Loucy (cell line): ENCODE measurements at regions not wholly inside any gene's neighbourhood (a gene's known extent, or its start where the extent isn't known, plus 50 kb on each side); places are given as distances from the start of the nearest gene placed in this dataset.

Experiments used
- H2AFZ ChIP-seq: fragments of 200-600 bp; sonication (generic); 2 replicates; pipeline ENCODE4 v1.6.0; 2016; ENCODE audit warnings: antibody characterized with exemption, mild to moderate bottlenecking, low read length, moderate library complexity
- H3F3A ChIP-seq: fragments of 200-600 bp; 2 replicates; pipeline ENCODE4 v1.6.0; 2016; ENCODE audit warnings: antibody characterized with exemption, low read depth, mild to moderate bottlenecking
- H3K27me3 ChIP-seq: fragments of 200-600 bp; sonication (generic); 2 replicates; pipeline ENCODE4 v1.6.1; 2014; ENCODE audit warnings: low read length, mild to moderate bottlenecking; ENCODE audit not compliant: insufficient read depth, poor library complexity, severe bottlenecking
- H3K36me3 ChIP-seq: fragments of 200-600 bp; sonication (generic); 2 replicates; pipeline ENCODE4 v1.6.1; 2016; ENCODE audit warnings: low read length; ENCODE audit not compliant: insufficient read depth
- H3K4me1 ChIP-seq: fragments of 200-600 bp; sonication (generic); 2 replicates; pipeline ENCODE4 v1.5.1; 2014; ENCODE audit warnings: low read length, mild to moderate bottlenecking; ENCODE audit not compliant: insufficient read depth, poor library complexity, severe bottlenecking
- H3K4me2 ChIP-seq: fragments of 200-600 bp; sonication (generic); 2 replicates; pipeline ENCODE4 v1.6.0; 2014; ENCODE audit warnings: antibody characterized with exemption, low read length, low read depth, mild to moderate bottlenecking; ENCODE audit not compliant: poor library complexity, severe bottlenecking
- H3K4me3 ChIP-seq: fragments of 200-600 bp; sonication (generic); 2 replicates; pipeline ENCODE4 v1.5.1; 2014; ENCODE audit warnings: low read length, mild to moderate bottlenecking, mixed read lengths; ENCODE audit not compliant: poor library complexity, severe bottlenecking
- H3K79me2 ChIP-seq: fragments of 200-600 bp; sonication (generic); 2 replicates; pipeline ENCODE4 v1.6.1; 2014; ENCODE audit warnings: low read length; ENCODE audit not compliant: insufficient read depth
- H3K9ac ChIP-seq: fragments of 200-600 bp; sonication (generic); 2 replicates; pipeline ENCODE4 v1.6.0; 2014; ENCODE audit warnings: mild to moderate bottlenecking, low read depth, low read length, moderate library complexity; ENCODE audit not compliant: poor library complexity, severe bottlenecking
- H3K9me2 ChIP-seq: fragments of 200-600 bp; sonication (generic); replicated peaks from 2 replicates; pipeline ENCODE4 v1.6.1; 2016; ENCODE audit warnings: low read depth, low read length, mixed read lengths
- H3K9me3 ChIP-seq: fragments of 200-600 bp; sonication (generic); 2 replicates; pipeline ENCODE4 v1.6.1; 2014; ENCODE audit warnings: mild to moderate bottlenecking, antibody characterized with exemption, low read length, low read depth; ENCODE audit not compliant: insufficient read depth
- H4K20me1 ChIP-seq: fragments of 200-600 bp; sonication (generic); 2 replicates; pipeline ENCODE4 v1.6.0; 2014; ENCODE audit warnings: antibody characterized with exemption, low read length, mild to moderate bottlenecking; ENCODE audit not compliant: insufficient read depth, poor library complexity, severe bottlenecking
- EZH2phosphoT487 ChIP-seq: fragments of 200-600 bp; IDR thresholded peaks from 2 replicates; pipeline ENCODE4 v1.6.1; 2018; ENCODE audit warnings: antibody characterized with exemption, mild to moderate bottlenecking, moderate library complexity, borderline replicate concordance
- TF ChIP-seq, protein P1 (sequence below): fragments of 200-600 bp; sonication (generic); conservative IDR thresholded peaks from 2 replicates; pipeline ENCODE4 v1.5.1; 2014; ENCODE audit warnings: mild to moderate bottlenecking, antibody characterized with exemption, low read length

- no peak overlapping the region for H2AFZ ChIP-seq
- no peaks in the 10 kb centered on the region for H3F3A ChIP-seq
- H3K9ac ChIP-seq: no peak overlapping the region
- H3K9me3 ChIP-seq: no peaks in the 10 kb centered on the region
- H4K20me1 ChIP-seq: no peaks in the 10 kb centered on the region
- no peaks in the 10 kb centered on the region for H3K27me3 ChIP-seq
- H3K36me3 ChIP-seq: no peaks in the 10 kb centered on the region
- no peaks in the 10 kb centered on the region for H3K4me1 ChIP-seq
- no peaks in the 10 kb centered on the region for H3K79me2 ChIP-seq
- H3K9me2 ChIP-seq: no peaks in the 10 kb centered on the region
- TF ChIP-seq, protein P1, sequence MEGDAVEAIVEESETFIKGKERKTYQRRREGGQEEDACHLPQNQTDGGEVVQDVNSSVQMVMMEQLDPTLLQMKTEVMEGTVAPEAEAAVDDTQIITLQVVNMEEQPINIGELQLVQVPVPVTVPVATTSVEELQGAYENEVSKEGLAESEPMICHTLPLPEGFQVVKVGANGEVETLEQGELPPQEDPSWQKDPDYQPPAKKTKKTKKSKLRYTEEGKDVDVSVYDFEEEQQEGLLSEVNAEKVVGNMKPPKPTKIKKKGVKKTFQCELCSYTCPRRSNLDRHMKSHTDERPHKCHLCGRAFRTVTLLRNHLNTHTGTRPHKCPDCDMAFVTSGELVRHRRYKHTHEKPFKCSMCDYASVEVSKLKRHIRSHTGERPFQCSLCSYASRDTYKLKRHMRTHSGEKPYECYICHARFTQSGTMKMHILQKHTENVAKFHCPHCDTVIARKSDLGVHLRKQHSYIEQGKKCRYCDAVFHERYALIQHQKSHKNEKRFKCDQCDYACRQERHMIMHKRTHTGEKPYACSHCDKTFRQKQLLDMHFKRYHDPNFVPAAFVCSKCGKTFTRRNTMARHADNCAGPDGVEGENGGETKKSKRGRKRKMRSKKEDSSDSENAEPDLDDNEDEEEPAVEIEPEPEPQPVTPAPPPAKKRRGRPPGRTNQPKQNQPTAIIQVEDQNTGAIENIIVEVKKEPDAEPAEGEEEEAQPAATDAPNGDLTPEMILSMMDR: no peak
- TF ChIP-seq EZH2phosphoT487: no peak
- no peak overlapping the region for H3K4me2 ChIP-seq
- H3K4me3 ChIP-seq: no peak overlapping the region
These were observed 152.8 kb upstream of the DAP start for GRCh38 chr5:10913841-10914240.

GRCh38 chr5:10913181-10913810 lies 152.3 kb upstream of the DAP start:
- Histone ChIP-seq H3F3A (no peaks in the 10 kb centered on the region), H3K9me2 (no peaks in the 10 kb centered on the region), H3K27me3 (no peaks in the 10 kb centered on the region), H3K79me2 (no peaks in the 10 kb centered on the region), H3K36me3 (no peaks in the 10 kb centered on the region), H3K9ac (no peak overlapping the region), H3K4me2 (no peak overlapping the region), H3K4me1 (no peaks in the 10 kb centered on the region), H4K20me1 (no peaks in the 10 kb centered on the region), H3K4me3 (no peak overlapping the region), H3K9me3 (no peaks in the 10 kb centered on the region), H2AFZ (no peak overlapping the region)
- TF ChIP-seq EZH2phosphoT487: no peak
- TF ChIP-seq, protein P1: no peak

GRCh38 chr5:10912435-10912834 lies 151.4 kb upstream of the DAP start:
- Histone ChIP-seq H3K9ac (no peak overlapping the region), H3K9me2 (no peaks in the 10 kb centered on the region), H2AFZ (no peak overlapping the region), H3K4me1 (no peaks in the 10 kb centered on the region), H3K9me3 (no peaks in the 10 kb centered on the region), H3F3A (no peaks in the 10 kb centered on the region), H3K36me3 (no peaks in the 10 kb centered on the region), H3K4me3 (no peak overlapping the region), H3K27me3 (no peaks in the 10 kb centered on the region), H4K20me1 (no peaks in the 10 kb centered on the region), H3K4me2 (no peak overlapping the region), H3K79me2 (no peaks in the 10 kb centered on the region)
- TF ChIP-seq, protein P1: no peak
- no peak for TF ChIP-seq EZH2phosphoT487
